GM12865 (cell line): ENCODE measurements at regions not wholly inside any gene's neighbourhood (a gene's known extent, or its start where the extent isn't known, plus 50 kb on each side); places are given as distances from the start of the nearest gene placed in this dataset.

Source experiments
- DNase-seq: peaks from one replicate; pipeline ENCODE4 v3.0.0; 2010; ENCODE audit warnings: low read depth
- H3K4me3 ChIP-seq: 2 replicates; pipeline ENCODE4 v1.5.1; 2011; ENCODE audit warnings: mild to moderate bottlenecking, low read depth, low read length, control low read depth
- CTCF ChIP-seq: IDR thresholded peaks from 2 replicates; pipeline ENCODE4 v1.5.1; 2011; ENCODE audit warnings: low read length, control low read depth, low read depth, inconsistent platforms; ENCODE audit not compliant: insufficient read depth; ENCODE audit errors: missing control alignments

- no peak for DNase-seq
These were observed 656.3 kb downstream of the ZNF385D start for GRCh38 chr3:21094686-21095085.

DNA sequence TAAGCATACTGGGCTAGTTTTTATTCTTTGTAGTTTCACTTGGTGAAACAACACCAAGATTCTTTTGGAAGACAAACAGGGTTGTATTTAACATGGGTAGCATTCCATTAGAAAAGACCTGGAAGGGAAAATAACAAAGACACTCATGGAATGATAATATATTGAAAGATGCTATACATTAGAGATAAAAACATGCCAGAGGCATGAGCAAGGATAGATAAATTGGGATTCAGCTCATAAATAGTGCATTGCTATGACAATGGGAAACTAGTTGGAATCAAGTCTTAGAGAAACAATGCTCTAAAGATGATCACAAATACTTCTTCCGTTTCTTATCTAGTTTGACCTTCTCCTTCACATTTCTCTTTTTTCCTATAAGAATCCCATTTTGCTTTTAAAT is 677.4 kb downstream of the ZNF385D start:
- no peak for DNase-seq
- TF ChIP-seq CTCF = no peak

More at GRCh38 chr3:21094686-21095085, 656.3 kb downstream of the ZNF385D start:
- no peak overlapping the region for H3K4me3 ChIP-seq
- no peak for TF ChIP-seq CTCF

GRCh38 chr3:21067031-21067813 is 683.8 kb downstream of the ZNF385D start:
- H3K4me3 ChIP-seq = no peak overlapping the region
- no peak for TF ChIP-seq CTCF
- DNase-seq = no peak

More for the DNA sequence above, 677.4 kb downstream of the ZNF385D start:
- no peak overlapping the region for H3K4me3 ChIP-seq

GRCh38 chr3:21062831-21063294 is 688.1 kb downstream of the ZNF385D start:
- DNase-seq = no peak
- H3K4me3 ChIP-seq = no peak overlapping the region
- TF ChIP-seq CTCF = no peak

DNA sequence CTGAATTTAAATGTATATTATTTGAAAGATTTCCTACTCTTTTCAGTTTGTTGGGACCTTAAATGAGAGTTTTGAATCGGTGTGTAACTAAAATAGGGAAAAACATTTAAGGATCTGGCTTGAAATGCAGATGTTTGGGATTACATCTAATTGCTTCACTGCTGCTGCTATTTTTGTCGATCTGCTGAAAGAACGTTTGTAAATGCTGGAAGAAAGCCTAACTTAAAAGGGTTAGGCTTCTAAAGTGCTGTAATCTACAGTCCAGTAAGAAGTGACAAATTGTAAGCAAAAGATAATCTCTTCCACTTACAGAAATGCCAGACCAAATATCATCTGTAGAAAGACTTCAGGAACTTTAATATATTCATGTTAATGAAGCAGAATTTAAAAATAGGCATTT is 691.6 kb downstream of the ZNF385D start:
- DNase-seq = no peak
- H3K4me3 ChIP-seq = no peak overlapping the region
- TF ChIP-seq CTCF = no peak

- DNase-seq = peak; percentile 2
- no peak overlapping the region for H3K4me3 ChIP-seq
- TF ChIP-seq CTCF = no peak
These were observed 694.7 kb downstream of the ZNF385D start for GRCh38 chr3:21056293-21056692.

- DNase-seq = no peak
- TF ChIP-seq CTCF = no peak
- no peak overlapping the region for H3K4me3 ChIP-seq
These were observed 696.0 kb downstream of the ZNF385D start for GRCh38 chr3:21055015-21055414.
